Smooth muscle cell (in vitro differentiated cells): ENCODE measurements at regions not wholly inside any gene's neighbourhood (a gene's known extent, or its start where the extent isn't known, plus 50 kb on each side); places are given as distances from the start of the nearest gene placed in this dataset.

Experiments
- DNase-seq: peaks from one replicate; lab custom pipeline; 2025; ENCODE audit not compliant: unreplicated experiment; lab: John Stamatoyannopoulos, UW
- H2AFZ ChIP-seq: fragments of 200-600 bp; sonication (generic); 2 replicates; pipeline ENCODE4 v1.6.0; 2016; ENCODE audit warnings: antibody characterized with exemption, low read depth, mild to moderate bottlenecking
- H3F3A ChIP-seq: fragments of 200-600 bp; sonication (generic); 2 replicates; pipeline ENCODE4 v1.6.0; 2017; ENCODE audit warnings: antibody characterized with exemption, low read depth
- H3K27ac ChIP-seq: fragments of 200-600 bp; sonication (generic); 2 replicates; pipeline ENCODE4 v1.5.1; 2016; ENCODE audit warnings: low read depth, mild to moderate bottlenecking
- H3K27me3 ChIP-seq: fragments of 200-600 bp; sonication (generic); 2 replicates; pipeline ENCODE4 v1.6.1; 2016; ENCODE audit warnings: low read depth, mild to moderate bottlenecking
- H3K36me3 ChIP-seq: fragments of 200-600 bp; sonication (generic); 2 replicates; pipeline ENCODE4 v1.5.1; 2016; ENCODE audit warnings: low read depth
- H3K4me1 ChIP-seq: fragments of 200-600 bp; sonication (generic); 2 replicates; pipeline ENCODE4 v1.5.1; 2016; ENCODE audit warnings: low read depth
- H3K4me2 ChIP-seq: fragments of 200-600 bp; sonication (generic); 2 replicates; pipeline ENCODE4 v1.6.0; 2016; ENCODE audit warnings: mild to moderate bottlenecking
- H3K4me3 ChIP-seq: fragments of 200-600 bp; sonication (generic); 2 replicates; pipeline ENCODE4 v1.5.1; 2016; ENCODE audit warnings: mild to moderate bottlenecking
- H3K79me2 ChIP-seq: fragments of 200-600 bp; sonication (generic); 2 replicates; pipeline ENCODE4 v1.6.0; 2016; ENCODE audit warnings: low read depth, mild to moderate bottlenecking
- H3K9ac ChIP-seq: fragments of 200-600 bp; sonication (generic); 2 replicates; pipeline ENCODE4 v1.6.0; 2016; ENCODE audit warnings: low read depth
- H3K9me3 ChIP-seq: fragments of 200-600 bp; sonication (generic); replicated peaks from 2 replicates; pipeline ENCODE4 v1.5.1; 2016; ENCODE audit warnings: low read depth
- H4K20me1 ChIP-seq: fragments of 200-600 bp; sonication (generic); 2 replicates; pipeline ENCODE4 v1.6.0; 2016; ENCODE audit warnings: low read depth
- WGBS: methylation state at CpG from one replicate; pipeline ENCODE4 v1.1.7; 2016; ENCODE audit warnings: low lambda C conversion rate; 5-methylcytosine and 5-hydroxymethylcytosine counted together
- TF ChIP-seq, protein P1 (sequence below): fragments of 200-600 bp; sonication (generic); IDR thresholded peaks from 2 replicates; pipeline ENCODE4 v1.5.1; 2017; ENCODE audit warnings: borderline replicate concordance, mild to moderate bottlenecking, antibody characterized with exemption; ENCODE audit not compliant: insufficient read depth, poor library complexity, severe bottlenecking

DNA sequence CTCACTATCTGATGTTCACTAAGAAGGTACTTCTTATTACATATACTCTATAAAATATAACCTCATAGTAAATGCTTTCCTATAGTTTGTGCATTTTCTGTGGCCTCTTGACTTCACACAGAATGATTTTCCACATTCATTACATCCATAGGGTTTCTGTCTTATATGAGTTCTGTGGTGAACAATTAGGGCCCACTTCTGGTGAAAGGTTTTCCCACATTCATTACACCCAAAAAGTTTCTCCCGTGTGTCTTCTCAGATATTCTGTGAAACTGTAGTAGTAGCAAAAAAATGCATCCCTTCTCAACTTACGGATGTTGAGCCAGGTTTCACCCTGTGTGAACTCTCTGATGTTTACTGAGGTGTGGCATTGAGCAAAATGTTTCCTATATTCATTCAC is 119.3 kb downstream of the ZNF33B start:
- H3K27ac ChIP-seq, result no peak overlapping the region
- no peak overlapping the region for H3K9ac ChIP-seq
- H3K27me3 ChIP-seq, result no peaks in the 10 kb centered on the region
- 94% methylated on average over 2 of the region's 2 CpGs for WGBS
- DNase-seq, result no peak
- no peak overlapping the region for H3K4me3 ChIP-seq
- H3K9me3 ChIP-seq, result peaks cover 70% of the 10 kb centered on the region
- peaks cover 41% of the 10 kb centered on the region for H3K36me3 ChIP-seq
- H3K79me2 ChIP-seq, result no peaks in the 10 kb centered on the region
- TF ChIP-seq, protein P1, sequence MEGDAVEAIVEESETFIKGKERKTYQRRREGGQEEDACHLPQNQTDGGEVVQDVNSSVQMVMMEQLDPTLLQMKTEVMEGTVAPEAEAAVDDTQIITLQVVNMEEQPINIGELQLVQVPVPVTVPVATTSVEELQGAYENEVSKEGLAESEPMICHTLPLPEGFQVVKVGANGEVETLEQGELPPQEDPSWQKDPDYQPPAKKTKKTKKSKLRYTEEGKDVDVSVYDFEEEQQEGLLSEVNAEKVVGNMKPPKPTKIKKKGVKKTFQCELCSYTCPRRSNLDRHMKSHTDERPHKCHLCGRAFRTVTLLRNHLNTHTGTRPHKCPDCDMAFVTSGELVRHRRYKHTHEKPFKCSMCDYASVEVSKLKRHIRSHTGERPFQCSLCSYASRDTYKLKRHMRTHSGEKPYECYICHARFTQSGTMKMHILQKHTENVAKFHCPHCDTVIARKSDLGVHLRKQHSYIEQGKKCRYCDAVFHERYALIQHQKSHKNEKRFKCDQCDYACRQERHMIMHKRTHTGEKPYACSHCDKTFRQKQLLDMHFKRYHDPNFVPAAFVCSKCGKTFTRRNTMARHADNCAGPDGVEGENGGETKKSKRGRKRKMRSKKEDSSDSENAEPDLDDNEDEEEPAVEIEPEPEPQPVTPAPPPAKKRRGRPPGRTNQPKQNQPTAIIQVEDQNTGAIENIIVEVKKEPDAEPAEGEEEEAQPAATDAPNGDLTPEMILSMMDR, result no peak
- H3F3A ChIP-seq, result no peaks in the 10 kb centered on the region
- no peaks in the 10 kb centered on the region for H3K4me1 ChIP-seq
- no peak overlapping the region for H3K4me2 ChIP-seq
- no peaks in the 10 kb centered on the region for H4K20me1 ChIP-seq
- H2AFZ ChIP-seq, result no peak overlapping the region

DNA sequence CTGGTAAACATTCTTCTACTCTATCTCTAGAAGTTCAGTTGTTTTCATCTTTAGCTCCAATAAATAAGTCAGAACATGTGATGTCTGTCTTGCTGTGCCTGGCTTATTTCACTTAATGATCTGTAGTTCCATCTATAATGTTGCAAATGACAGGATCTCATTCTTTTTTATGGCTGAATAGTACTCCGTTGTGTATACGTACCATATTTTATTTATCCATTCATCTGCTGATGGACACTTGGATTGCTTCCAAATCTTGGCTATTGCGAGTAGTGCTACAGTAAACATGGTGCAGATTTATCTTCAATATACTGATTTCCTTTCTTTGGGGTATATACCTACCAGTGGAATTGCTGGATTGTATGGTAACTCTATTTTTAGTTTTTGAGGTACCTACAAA is 124.4 kb downstream of the ZNF33B start:
- no peak overlapping the region for H3K9ac ChIP-seq
- no peak for DNase-seq
- no peak overlapping the region for H3K4me3 ChIP-seq
- TF ChIP-seq, protein P1, result no peak
- no peak overlapping the region for H2AFZ ChIP-seq
- no peaks in the 10 kb centered on the region for H3F3A ChIP-seq
- no peaks in the 10 kb centered on the region for H4K20me1 ChIP-seq
- WGBS, result 89% methylated on average over 3 of the region's 3 CpGs
- no peak overlapping the region for H3K27ac ChIP-seq
- no peaks in the 10 kb centered on the region for H3K4me1 ChIP-seq
- H3K9me3 ChIP-seq, result peaks cover 37% of the 10 kb centered on the region
- no peaks in the 10 kb centered on the region for H3K27me3 ChIP-seq
- no peaks in the 10 kb centered on the region for H3K79me2 ChIP-seq
- no peak overlapping the region for H3K4me2 ChIP-seq
- no peaks in the 10 kb centered on the region for H3K36me3 ChIP-seq

GRCh38 chr10:42491801-42492200 is 146.6 kb downstream of the ZNF33B start:
- H4K20me1 ChIP-seq, result no peaks in the 10 kb centered on the region
- 78% methylated on average over 3 of the region's 3 CpGs for WGBS
- no peak overlapping the region for H3K27ac ChIP-seq
- no peak overlapping the region for H3K4me2 ChIP-seq
- H3K27me3 ChIP-seq, result no peaks in the 10 kb centered on the region
- no peaks in the 10 kb centered on the region for H3K79me2 ChIP-seq
- no peaks in the 10 kb centered on the region for H3F3A ChIP-seq
- no peak overlapping the region for H3K9ac ChIP-seq
- DNase-seq, result no peak
- no peaks in the 10 kb centered on the region for H3K4me1 ChIP-seq
- TF ChIP-seq, protein P1, result no peak
- H3K4me3 ChIP-seq, result no peak overlapping the region
- peaks cover 10% of the 10 kb centered on the region for H3K9me3 ChIP-seq
- H2AFZ ChIP-seq, result no peak overlapping the region
- no peaks in the 10 kb centered on the region for H3K36me3 ChIP-seq

DNA sequence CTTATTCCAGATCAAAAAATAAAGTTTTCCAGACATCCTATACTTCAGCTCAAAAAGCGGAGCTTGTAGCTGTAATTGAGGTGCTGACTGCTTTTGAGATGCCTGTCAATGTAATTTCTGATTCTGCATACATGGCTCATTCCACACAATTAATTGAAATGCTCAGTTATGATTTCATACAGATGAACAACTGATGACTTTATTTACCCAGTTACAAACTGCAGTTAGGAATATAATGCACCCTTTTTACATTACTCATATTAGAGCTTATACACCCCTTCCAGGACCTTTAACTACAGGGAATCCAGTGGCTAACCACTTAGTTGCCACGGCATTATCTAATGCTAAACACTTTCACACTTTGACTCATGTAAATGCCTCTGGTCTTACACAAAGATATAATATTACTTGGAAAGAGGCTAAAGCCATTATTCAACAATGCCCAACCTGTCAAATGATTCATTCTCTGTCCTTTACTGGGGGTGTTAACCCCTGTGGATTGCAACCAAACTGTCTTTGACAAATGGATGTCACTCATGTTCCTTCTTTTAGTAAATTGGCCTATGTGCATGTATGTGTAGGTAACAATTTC is 147.3 kb downstream of the ZNF33B start:
- TF ChIP-seq, protein P1, result no peak
- Histone ChIP-seq H3K36me3 (no peaks in the 10 kb centered on the region), H3K79me2 (no peaks in the 10 kb centered on the region), H3K4me1 (no peaks in the 10 kb centered on the region), H3F3A (no peaks in the 10 kb centered on the region), H3K27ac (no peak overlapping the region), H3K4me3 (no peak overlapping the region), H3K9me3 (peaks cover 10% of the 10 kb centered on the region), H4K20me1 (no peaks in the 10 kb centered on the region), H3K9ac (no peak overlapping the region), H3K27me3 (no peaks in the 10 kb centered on the region), H3K4me2 (no peak overlapping the region), H2AFZ (no peak overlapping the region)
- DNase-seq, result no peak
- WGBS, result 77% methylated on average over 2 of the region's 2 CpGs
